C4-2B (cell line): ENCODE measurements at regions not wholly inside any gene's neighbourhood (a gene's known extent, or its start where the extent isn't known, plus 50 kb on each side); places are given as distances from the start of the nearest gene placed in this dataset.

Experiments
- ZFX ChIP-seq: fragments of 450-650 bp; IDR thresholded peaks from 2 replicates; pipeline ENCODE4 v1.6.1; 2017
- TF ChIP-seq, protein P1 (sequence below): fragments of 450-650 bp; conservative IDR thresholded peaks from 2 replicates; pipeline ENCODE4 v1.5.1; 2017; ENCODE audit warnings: mild to moderate bottlenecking

DNA sequence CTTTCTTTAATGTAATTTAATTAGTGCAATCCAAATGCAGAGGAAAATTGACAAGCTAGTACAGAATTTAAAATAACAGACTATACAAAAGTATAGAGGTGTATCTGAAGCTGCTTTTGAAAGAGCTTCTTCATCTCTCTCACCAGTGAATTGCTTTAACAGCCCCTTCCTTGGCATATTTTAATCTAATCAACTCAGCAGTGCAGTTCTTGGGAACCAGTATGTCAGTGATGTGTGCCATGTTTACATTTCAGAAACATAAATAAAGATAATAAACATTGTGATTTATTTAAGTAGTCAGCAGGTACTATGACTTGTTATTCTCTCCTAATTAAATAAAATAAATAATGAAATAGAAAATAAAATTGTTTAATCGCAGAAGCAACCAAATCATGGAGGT is 1260.6 kb downstream of the NCAM2 start:
- TF ChIP-seq, protein P1, sequence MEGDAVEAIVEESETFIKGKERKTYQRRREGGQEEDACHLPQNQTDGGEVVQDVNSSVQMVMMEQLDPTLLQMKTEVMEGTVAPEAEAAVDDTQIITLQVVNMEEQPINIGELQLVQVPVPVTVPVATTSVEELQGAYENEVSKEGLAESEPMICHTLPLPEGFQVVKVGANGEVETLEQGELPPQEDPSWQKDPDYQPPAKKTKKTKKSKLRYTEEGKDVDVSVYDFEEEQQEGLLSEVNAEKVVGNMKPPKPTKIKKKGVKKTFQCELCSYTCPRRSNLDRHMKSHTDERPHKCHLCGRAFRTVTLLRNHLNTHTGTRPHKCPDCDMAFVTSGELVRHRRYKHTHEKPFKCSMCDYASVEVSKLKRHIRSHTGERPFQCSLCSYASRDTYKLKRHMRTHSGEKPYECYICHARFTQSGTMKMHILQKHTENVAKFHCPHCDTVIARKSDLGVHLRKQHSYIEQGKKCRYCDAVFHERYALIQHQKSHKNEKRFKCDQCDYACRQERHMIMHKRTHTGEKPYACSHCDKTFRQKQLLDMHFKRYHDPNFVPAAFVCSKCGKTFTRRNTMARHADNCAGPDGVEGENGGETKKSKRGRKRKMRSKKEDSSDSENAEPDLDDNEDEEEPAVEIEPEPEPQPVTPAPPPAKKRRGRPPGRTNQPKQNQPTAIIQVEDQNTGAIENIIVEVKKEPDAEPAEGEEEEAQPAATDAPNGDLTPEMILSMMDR, result no peak
- no peak for TF ChIP-seq ZFX
